ENCODE measurements at regions not wholly inside any gene's neighbourhood (a gene's known extent, or its start where the extent isn't known, plus 50 kb on each side); places are given as distances from the start of the nearest gene placed in this dataset.

- TF ChIP-seq ATF2 (IDR thresholded peaks at IDR 0.05; ENCODE audit: low read length), result no peak
- TF ChIP-seq EZH2 (IDR thresholded peaks at IDR 0.05; ENCODE audit: borderline replicate concordance, control insufficient read depth, low read depth, low read length), result no peak
These were observed 284.8 kb downstream of the HLX start for GRCh38 chr1:221164029-221164428.
